Keratinocyte (primary cell): ENCODE measurements at regions not wholly inside any gene's neighbourhood (a gene's known extent, or its start where the extent isn't known, plus 50 kb on each side); places are given as distances from the start of the nearest gene placed in this dataset.

Experiments
- DNase-seq: peaks from one replicate; pipeline ENCODE4 v3.0.0-alpha.2; 2011; ENCODE audit warnings: low read depth, missing footprints, low spot score
- FAIRE-seq: peaks from 2 replicates; lab custom pipeline; 2011; peaks lifted over from hg19 to GRCh38; lab: Jason Lieb, UNC
- H2AFZ ChIP-seq: 2 replicates; pipeline ENCODE4 v1.6.0; 2012; ENCODE audit warnings: low read length, control low read depth, inconsistent platforms; ENCODE audit not compliant: control insufficient read depth
- H3K27ac ChIP-seq: 2 replicates; pipeline ENCODE4 v1.5.1; 2011; ENCODE audit warnings: low read length; ENCODE audit not compliant: control insufficient read depth, insufficient read depth
- H3K27me3 ChIP-seq: 3 replicates; pipeline ENCODE4 v1.6.0; 2011; ENCODE audit warnings: low read length; ENCODE audit not compliant: control insufficient read depth, insufficient read depth; ENCODE audit errors: extremely low read depth
- H3K36me3 ChIP-seq, 2 experiments: 2 replicates in 1 of 2; 3 replicates in 1 of 2; pipeline ENCODE4 v1.5.1; 2011; ENCODE audit warnings: low read length in 2 of 2, mild to moderate bottlenecking in 1 of 2; ENCODE audit not compliant: control insufficient read depth in 2 of 2, insufficient read depth in 2 of 2; ENCODE audit errors: extremely low read depth in 1 of 2
- H3K4me1 ChIP-seq: 3 replicates; pipeline ENCODE4 v1.5.1; 2011; ENCODE audit warnings: low read length; ENCODE audit not compliant: control insufficient read depth, insufficient read depth; ENCODE audit errors: extremely low read depth
- H3K4me2 ChIP-seq: 3 replicates; pipeline ENCODE4 v1.6.0; 2011; ENCODE audit warnings: low read depth, low read length; ENCODE audit not compliant: control insufficient read depth, insufficient read depth; ENCODE audit errors: extremely low read depth
- H3K4me3 ChIP-seq, 3 experiments: fragments of 200-600 bp in 1 of 3; sonication (generic) in 1 of 3; 2 replicates in 2 of 3; 3 replicates in 1 of 3; pipeline ENCODE4 v1.5.1; 2011 to 2016; ENCODE audit warnings: low read length in 3 of 3, mild to moderate bottlenecking in 3 of 3, control low read depth in 2 of 3, inconsistent platforms in 1 of 3, low read depth in 1 of 3, mixed read lengths in 1 of 3, mixed run types in 1 of 3, moderate library complexity in 1 of 3; ENCODE audit not compliant: control insufficient read depth in 2 of 3, insufficient read depth in 2 of 3; ENCODE audit errors: extremely low read depth in 1 of 3
- H3K79me2 ChIP-seq: 2 replicates; pipeline ENCODE4 v1.6.0; 2012; ENCODE audit warnings: low read length; ENCODE audit not compliant: control insufficient read depth, insufficient read depth
- H3K9ac ChIP-seq: 3 replicates; pipeline ENCODE4 v1.6.0; 2011; ENCODE audit warnings: low read length; ENCODE audit not compliant: control insufficient read depth, insufficient read depth; ENCODE audit errors: extremely low read depth
- H3K9me1 ChIP-seq: 3 replicates; pipeline ENCODE4 v1.6.0; 2011; ENCODE audit warnings: low read length; ENCODE audit not compliant: control insufficient read depth, insufficient read depth; ENCODE audit errors: extremely low read depth
- H3K9me3 ChIP-seq: 2 replicates; pipeline ENCODE4 v1.5.1; 2012; ENCODE audit warnings: low read depth, low read length; ENCODE audit not compliant: control insufficient read depth
- H4K20me1 ChIP-seq: 3 replicates; pipeline ENCODE4 v1.6.0; 2011; ENCODE audit warnings: low read length; ENCODE audit not compliant: control insufficient read depth, insufficient read depth; ENCODE audit errors: extremely low read depth
- EZH2 ChIP-seq: IDR thresholded peaks from one replicate; pipeline ENCODE4 v1.6.1; 2012; ENCODE audit warnings: inconsistent platforms, mild to moderate bottlenecking, low read length, moderate library complexity
- dilution Hi-C: fragments of 300-500 bp; cut with MboI; formaldehyde crosslinking; loops from one replicate; pipeline ENCODE4 v1.7.0; 2020; ENCODE audit warnings: low sequenced_read_pairs; ENCODE audit not compliant: extremely low pct_ligation_motif_present
- TF ChIP-seq, protein P1 (sequence below), 3 experiments: IDR thresholded peaks in 1 of 3; conservative IDR thresholded peaks in 1 of 3; optimal IDR thresholded peaks in 1 of 3; 2 replicates in 2 of 3; 3 replicates in 1 of 3; pipeline versions ENCODE3 to v1.5.1; 2011; ENCODE audit warnings: low read length in 3 of 3, mild to moderate bottlenecking in 3 of 3, moderate library complexity in 2 of 3, control low read depth in 1 of 3, inconsistent platforms in 1 of 3; ENCODE audit not compliant: insufficient read depth in 2 of 3; ENCODE audit errors: extremely low read depth in 1 of 3

DNA sequence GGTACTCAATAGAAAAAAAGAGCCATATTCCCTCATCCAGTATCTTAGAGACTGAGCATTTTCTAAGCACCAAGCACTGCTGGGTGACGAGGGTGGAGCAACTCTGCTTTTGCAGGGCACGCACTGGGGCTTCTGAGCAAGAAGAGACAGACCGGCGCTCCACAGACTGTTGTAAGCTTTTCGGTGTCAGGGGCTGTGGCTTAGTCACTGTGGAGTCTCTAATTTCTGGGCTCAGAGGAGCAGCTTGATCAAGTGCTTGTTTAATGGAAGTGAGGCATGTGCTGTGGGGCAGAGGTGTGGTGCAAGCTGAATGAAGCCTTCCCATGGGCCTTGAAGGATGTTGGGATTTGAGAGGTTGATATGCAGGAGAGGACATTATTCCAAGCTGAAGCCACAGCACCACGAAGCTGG is 227.1 kb downstream of the MYCN start:
- H4K20me1 ChIP-seq: no peaks in the 10 kb centered on the region
- no peaks in the 10 kb centered on the region for H3K27me3 ChIP-seq
- no peaks in the 10 kb centered on the region for H3K9me1 ChIP-seq
- DNase-seq: no peak
- no peak overlapping the region for H3K27ac ChIP-seq
- H3K4me3 ChIP-seq: no peak overlapping the region
- H3K9me3 ChIP-seq: no peaks in the 10 kb centered on the region
- H3K36me3 ChIP-seq: no peaks in the 10 kb centered on the region
- H3K4me1 ChIP-seq: no peaks in the 10 kb centered on the region
- no peaks in the 10 kb centered on the region for H3K79me2 ChIP-seq
- no peak overlapping the region for H2AFZ ChIP-seq
- H3K4me2 ChIP-seq: no peak overlapping the region
- H3K9ac ChIP-seq: no peak overlapping the region
- no peak for TF ChIP-seq EZH2
- TF ChIP-seq, protein P1, sequence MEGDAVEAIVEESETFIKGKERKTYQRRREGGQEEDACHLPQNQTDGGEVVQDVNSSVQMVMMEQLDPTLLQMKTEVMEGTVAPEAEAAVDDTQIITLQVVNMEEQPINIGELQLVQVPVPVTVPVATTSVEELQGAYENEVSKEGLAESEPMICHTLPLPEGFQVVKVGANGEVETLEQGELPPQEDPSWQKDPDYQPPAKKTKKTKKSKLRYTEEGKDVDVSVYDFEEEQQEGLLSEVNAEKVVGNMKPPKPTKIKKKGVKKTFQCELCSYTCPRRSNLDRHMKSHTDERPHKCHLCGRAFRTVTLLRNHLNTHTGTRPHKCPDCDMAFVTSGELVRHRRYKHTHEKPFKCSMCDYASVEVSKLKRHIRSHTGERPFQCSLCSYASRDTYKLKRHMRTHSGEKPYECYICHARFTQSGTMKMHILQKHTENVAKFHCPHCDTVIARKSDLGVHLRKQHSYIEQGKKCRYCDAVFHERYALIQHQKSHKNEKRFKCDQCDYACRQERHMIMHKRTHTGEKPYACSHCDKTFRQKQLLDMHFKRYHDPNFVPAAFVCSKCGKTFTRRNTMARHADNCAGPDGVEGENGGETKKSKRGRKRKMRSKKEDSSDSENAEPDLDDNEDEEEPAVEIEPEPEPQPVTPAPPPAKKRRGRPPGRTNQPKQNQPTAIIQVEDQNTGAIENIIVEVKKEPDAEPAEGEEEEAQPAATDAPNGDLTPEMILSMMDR (optimal IDR thresholded peaks at IDR 0.05 in 1 of 3, IDR thresholded peaks at IDR 0.05 in 1 of 3, conservative IDR thresholded peaks at IDR 0.05 in 1 of 3; ENCODE audit: extremely low read depth in 1 of 3, insufficient read depth in 2 of 3, low read length in 3 of 3): no peak
- no peak for FAIRE-seq
- dilution Hi-C loops: no loop called here

DNA sequence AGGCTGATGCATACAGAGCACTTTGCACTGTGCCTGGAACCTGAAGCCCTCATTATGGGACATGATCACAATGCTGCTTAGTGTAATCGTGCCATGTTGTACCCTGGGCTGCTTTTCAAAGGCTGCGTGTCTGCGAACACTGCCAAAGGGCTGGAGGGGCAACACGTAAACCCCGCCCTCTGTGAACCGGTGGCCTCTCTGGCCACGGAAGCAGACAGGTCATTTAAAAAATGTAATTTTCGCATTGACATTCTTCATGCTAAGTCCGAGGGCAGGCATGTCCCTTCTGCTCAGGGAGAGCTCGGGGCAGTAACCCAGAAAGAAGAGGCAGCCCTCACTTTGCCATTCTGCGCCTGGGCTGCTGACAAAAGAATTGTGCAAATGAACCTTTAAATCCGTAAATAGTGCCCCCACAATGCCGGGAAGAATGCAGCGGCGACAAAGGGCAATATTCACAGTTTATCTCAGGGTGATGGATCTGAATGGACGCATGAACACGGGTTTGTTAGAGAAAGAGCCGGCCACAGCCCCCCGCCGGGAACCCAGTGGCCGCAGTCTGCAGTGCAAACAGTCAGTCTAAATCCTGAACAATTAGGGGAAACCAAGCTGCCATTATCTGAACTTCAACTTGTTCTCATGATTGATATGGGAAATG is 226.1 kb downstream of the MYCN start:
- Histone ChIP-seq H3K4me3 (no peak overlapping the region), H3K27me3 (no peaks in the 10 kb centered on the region), H3K27ac (no peak overlapping the region), H3K9ac (no peak overlapping the region), H3K4me1 (no peaks in the 10 kb centered on the region), H3K4me2 (no peak overlapping the region), H4K20me1 (no peaks in the 10 kb centered on the region), H3K9me1 (no peaks in the 10 kb centered on the region), H3K79me2 (no peaks in the 10 kb centered on the region), H3K36me3 (no peaks in the 10 kb centered on the region), H3K9me3 (no peaks in the 10 kb centered on the region), H2AFZ (no peak overlapping the region)
- dilution Hi-C loops: no loop called here
- FAIRE-seq (no peak), DNase-seq (no peak)
- TF ChIP-seq, protein P1 (optimal IDR thresholded peaks at IDR 0.05 in 1 of 3, IDR thresholded peaks at IDR 0.05 in 1 of 3, conservative IDR thresholded peaks at IDR 0.05 in 1 of 3; ENCODE audit: extremely low read depth in 1 of 3, insufficient read depth in 2 of 3, low read length in 3 of 3): no peak
- TF ChIP-seq EZH2: no peak
